Astrocyte of the hippocampus (primary cell): ENCODE measurements at regions not wholly inside any gene's neighbourhood (a gene's known extent, or its start where the extent isn't known, plus 50 kb on each side); places are given as distances from the start of the nearest gene placed in this dataset.
A peak's percentile ranks its signal among the peaks of the same experiment; 100 is the strongest.
"Not testable (repeated sequence)": the region's sequence is repeated elsewhere in the genome, so short reads cannot be mapped to it uniquely, and the experiment has no call there.

Experiments used
- DNase-seq: peaks from one replicate; pipeline ENCODE4 v3.0.0; 2011; ENCODE audit warnings: low read depth, low spot score

DNA sequence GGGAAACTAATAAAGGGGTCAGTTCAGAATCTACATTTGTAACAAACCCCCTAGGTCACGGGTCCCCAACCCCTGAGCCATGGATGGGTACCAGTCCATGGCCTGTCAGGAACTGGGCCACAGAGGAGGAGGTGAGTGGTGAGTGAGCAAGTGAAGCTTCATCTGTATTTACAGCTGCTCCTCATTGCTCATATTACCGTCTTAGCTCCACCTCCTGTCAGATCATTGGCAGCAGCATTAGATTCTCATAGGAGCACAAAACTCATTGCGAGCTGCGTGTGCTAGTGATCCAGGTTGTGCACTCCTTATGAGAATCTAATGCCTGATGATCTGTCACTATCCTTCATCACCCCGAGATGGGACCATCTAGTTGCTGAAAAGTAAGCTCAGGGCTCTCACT, 88.4 kb upstream of the MPP7 start:
- DNase-seq: no peak

DNA sequence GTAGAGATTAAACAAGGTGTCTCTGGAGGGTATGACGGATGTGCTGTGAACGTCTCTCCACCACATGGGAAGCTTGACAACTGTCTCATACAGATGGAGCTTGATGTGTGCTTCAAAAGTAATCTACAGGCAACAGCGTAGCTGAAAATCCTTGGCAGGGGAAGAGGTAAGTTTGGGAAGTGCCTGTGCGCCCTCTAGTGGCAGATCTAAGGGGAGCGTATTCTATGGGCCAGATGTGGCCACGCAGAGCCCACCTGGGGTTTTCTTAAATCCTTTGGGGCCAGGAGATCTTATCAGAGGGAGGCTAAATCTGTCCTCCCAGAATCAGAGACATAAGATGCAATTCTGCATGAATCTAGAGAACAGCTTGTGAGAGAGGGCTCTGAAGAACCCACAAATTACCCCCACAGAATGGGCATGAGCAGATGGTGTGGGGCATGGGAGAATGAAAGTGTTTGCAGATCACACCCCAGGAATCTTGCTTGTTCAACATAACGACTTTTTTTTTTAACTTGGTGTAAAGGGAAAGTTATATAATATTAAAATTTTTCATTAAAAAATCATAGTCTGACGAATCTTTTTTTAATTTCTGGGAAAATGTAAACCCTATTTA, 91.2 kb upstream of the MPP7 start:
- peak; percentile 74 for DNase-seq

DNA sequence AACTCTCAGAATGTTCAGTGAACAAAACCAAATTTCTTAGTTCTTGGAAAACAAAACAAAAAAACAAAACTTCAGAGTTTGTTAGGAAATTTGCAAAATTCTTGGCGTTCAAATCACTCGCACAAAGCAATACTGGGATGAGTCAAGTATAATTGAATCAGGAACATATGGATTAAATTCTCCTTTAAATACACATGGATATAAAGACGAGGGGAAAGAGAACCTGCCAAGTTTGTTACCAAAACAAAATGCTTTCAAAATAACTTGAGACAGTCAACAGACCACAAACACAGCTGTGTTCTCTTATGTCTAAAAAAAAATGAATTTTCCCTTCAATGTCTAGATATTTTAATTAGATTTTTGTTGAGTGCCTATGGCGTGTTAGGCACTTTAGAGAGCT, 93.5 kb upstream of the MPP7 start:
- DNase-seq: no peak

- DNase-seq: no peak
Observed at GRCh38 chr10:28397229-28397628, 94.4 kb upstream of the MPP7 start.

DNA sequence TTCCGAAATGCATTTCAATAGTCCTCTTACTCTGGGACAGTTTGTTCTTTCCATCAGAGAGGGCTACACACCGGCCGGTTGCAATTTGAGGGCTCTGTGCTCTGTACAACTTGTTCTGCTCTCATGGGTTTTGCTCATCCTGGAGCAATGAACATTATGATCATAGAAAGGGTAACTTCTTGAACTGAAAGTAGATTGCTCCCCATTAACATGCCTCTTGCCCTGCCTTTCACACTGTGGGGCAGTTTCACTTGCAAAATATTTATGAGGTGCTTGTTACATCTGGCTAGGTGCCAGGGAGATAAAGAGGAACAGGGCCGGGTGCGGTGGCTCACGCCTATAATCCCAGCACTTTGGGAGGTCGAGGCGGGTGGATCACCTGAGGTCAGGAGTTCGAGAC, 97.3 kb upstream of the MPP7 start:
- no peak for DNase-seq

DNA sequence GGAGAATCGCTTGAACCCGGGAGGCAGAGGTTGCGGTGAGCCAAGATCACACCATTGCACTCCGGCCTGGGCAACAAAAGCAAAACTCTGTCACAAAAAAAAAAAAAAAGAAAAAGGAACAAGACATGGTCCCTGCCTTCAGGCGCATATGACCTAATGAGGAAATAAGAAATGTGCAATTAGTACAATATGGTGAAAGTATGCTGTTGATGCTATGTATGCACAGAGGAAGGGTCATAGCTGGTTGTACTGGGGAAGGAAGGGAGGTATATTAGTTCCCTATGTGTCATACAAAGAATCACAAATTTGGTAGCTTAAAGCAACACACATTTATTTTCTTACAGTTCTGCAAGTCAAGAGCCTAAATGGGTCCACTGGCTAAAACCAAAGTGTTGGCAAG, 97.8 kb upstream of the MPP7 start:
- no peak for DNase-seq

DNA sequence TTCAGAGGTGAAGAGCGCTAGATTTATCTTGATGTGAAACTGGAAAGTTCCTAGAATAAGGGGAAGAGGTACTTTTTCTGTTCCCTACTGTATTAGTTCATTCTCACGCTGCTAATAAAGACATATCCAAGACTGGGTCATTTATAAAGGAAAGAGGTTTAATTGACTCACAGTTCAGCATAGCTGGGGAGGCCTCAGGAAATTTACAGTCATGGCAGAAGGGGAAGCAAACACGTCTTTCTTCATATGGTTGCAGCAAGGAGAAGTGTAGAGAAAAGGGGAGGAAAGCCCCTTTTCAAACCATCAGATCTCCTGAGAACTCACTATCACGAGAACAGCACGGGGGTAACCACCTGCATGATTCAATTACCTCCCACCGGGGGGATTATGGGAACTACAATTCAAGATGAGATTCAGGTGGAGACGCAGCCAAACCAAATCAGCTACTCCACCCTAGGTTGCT, 99.8 kb upstream of the MPP7 start:
- DNase-seq: not testable (repeated sequence)

DNA sequence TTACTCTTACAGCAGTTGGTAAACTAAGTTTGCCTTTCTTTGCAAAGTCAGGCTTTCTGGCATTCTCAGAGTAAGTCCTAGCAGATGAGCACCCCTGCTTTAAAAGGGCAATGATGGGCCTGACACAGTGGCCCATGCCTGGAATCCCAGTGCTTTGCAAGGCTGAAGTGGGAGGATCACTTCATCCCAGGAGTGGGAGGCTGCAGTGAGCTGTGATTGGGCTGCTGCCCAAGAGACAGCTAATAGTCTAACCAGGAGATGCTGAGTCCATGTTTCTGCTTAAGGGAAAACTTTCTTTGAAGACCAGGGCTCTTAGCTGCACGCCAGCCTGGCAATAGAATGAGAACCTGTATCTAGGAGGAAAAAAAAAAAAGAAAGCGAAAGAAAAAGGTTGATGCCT, 100.2 kb upstream of the MPP7 start:
- peak; percentile 5 for DNase-seq

- no peak for DNase-seq
Observed at GRCh38 chr10:28408237-28408777, 105.4 kb upstream of the MPP7 start.

DNA sequence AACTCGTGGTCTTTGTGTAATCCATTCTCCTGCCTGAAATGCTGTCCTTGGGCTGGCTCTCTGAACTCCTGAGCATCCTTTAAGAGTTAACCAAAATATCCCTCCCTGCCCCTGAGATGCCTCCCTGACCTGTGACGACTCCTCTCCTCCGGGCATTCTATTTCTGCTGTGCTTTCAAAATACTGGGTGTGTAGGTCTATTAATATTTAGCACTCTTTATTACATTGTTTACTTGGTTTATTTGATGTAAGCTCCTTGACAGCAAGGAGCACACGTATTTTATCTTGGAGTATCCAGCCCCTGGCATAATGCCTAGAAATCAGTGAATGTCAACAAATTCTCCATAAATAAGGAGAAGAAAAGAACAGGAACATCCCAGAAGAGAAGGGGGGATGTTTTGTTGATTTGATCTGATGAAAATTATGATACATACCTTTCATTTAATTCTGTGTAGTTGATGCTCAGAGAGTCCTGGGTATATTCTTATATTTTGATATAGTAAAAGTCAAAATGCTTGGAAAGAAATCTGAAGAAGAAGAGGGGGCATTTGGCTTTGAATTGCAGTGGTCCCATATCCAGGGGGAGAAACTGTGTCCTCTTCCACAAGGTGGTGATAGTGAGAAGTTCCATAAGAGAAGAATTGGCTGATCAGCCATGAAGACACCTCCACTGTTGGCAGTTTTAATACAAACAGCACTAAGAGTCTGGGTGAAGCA, 107.7 kb upstream of the MPP7 start:
- DNase-seq: peak; percentile 7

- no peak for DNase-seq
Observed at GRCh38 chr10:28411136-28411460, 108.2 kb upstream of the MPP7 start.

DNA sequence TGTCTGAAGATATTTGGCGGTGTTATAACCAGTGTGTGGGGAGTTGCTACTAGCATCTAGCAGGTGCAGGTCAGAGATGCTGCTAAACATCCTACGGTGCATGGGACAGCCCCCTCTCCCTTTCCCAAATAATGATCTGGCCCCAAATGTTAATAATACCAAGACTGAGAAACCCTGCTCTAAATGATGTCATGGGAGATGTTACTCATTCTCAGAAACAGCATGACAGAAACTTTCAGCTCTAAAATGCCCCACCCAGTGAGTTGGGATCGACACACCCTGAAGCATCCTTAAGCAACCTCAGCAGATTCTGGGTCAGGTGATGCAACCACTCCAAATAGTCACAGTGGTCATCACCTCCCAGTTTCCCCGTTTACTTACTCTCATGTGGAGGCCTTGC, 108.8 kb upstream of the MPP7 start:
- no peak for DNase-seq

- no peak for DNase-seq
Observed at GRCh38 chr10:28418069-28418468, 114.8 kb upstream of the WAC start.

DNA sequence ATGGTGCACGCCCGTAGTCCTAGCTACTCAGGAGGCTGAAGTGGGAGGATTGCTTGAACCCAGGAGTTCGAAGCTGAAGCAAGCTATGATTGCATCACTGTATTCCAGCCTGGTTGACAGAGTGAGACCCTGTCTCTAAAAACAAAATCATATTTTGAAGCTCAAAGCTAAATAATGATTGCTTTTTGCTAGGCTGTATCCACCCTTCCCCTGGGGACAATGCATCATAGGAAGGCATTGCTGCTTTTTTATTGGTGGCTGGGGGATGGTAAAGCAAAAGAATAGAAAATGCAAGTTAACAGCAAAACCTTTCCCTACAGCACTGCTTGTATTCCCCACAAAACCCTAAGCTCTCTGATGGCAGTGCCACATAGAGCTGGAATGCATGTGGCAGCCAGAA, 107.5 kb upstream of the WAC start:
- no peak for DNase-seq

GRCh38 chr10:28426392-28427159, 106.3 kb upstream of the WAC start:
- no peak for DNase-seq

DNA sequence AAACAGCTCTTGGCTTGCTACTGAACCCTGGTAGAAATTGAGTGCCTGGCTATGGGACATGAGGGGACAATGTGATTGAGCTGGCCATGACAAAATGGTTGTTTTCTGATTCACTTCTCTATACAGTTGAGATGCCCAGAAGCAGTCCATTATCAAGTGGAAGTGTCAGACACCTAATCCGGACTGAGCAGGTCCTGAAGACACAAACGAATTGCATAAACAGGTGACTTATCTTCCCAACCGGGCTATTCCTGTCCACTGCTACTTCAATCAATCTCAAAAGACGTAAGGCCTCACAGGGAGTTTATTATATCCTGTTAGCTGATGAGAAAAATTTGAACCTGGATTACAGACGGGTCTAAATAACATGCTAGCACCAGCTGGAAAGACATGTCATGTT, 105.5 kb upstream of the WAC start:
- no peak for DNase-seq

DNA sequence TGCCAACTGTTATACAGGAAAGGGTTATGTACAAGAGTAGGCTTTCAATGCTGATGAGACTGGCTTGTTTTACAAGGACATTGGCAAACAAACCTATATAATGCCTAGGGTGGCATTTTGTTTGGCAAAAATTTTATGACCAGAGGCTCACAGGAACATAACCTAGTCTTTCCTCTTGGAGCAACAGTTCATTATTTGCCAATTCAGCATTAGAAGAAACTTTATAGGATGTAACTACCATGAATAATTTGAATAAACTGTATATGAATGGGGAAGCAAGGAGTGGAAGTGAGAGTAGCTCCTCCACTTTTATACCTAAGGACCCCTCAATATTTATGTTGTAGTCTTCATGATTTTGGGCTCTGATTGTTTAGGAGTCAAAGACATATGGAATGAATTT, 103.9 kb upstream of the WAC start:
- no peak for DNase-seq

DNA sequence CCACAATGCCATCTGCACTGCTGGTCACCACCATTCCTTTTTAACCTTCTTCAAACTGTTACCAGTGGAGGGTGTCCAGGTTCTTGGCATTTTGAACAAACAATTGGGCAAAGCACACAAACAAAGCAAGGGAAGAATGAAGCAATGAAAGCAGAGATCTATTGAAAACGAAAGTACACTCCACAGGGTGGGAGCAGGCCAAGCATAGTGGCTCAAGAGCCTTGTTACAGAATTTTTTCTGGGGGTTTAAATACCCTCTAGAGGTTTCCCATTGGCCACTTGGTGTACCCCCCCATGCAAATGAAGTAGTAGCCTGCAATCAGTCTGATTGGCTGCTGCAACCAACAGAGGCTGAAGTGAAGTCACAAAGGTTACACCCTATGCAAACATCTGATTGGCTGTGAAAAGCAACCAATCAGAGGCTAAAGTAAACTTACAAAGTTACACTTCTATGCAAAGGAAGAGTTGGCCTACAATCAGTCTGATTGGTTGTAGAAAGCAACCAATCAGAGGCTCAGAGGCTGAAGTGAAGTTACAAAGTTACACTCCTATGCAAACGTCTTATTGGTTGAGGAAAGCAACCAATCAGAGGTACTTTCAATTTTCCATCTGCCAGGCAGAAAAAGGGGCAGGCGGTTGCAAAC, 103.2 kb upstream of the WAC start:
- DNase-seq: no peak

- no peak for DNase-seq
Observed at GRCh38 chr10:28431139-28431538, 101.8 kb upstream of the WAC start.

- DNase-seq: peak; percentile 79
Observed at GRCh38 chr10:28432210-28432676, 100.7 kb upstream of the WAC start.

DNA sequence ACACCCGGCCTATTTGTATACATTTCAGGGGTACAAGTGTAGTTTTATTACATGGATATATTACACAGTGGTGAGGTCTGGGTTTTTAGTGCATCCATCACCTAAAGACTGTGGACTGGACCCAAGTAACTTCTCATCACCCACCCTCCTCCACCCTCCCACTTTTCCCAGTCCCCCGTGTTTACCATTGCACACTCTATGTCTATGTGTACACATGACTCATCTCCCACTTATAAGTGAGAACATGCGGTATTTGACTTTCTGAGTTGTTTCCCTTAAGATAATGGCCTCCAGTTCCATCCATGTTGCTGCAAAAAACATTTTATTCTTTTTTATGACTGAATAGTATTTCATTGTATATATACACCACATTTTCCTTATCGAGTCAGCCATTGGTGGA, 98.9 kb upstream of the WAC start:
- DNase-seq: no peak

DNA sequence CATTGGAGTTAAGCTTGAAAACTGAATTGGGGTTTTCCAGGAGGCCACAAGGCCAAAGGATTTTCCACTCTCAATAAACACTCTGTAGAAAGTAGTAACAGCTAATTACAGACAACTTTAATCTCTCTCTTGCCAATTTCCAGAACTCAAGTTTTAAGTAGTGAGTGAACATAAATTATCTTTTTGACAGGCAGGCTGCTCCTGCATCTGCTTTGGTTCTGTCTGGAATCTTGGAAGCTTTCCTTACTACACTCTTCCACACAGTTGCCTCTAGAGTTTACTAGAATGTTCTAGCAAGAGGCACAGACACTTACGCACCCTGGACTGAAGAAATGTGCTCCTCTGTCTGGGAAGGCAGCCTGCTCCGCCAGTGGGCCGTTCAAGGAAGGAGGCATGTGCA, 90.5 kb upstream of the WAC start:
- DNase-seq: no peak
